Prostate gland (tissue), 2 donors: ENCODE measurements at regions not wholly inside any gene's neighbourhood (a gene's known extent, or its start where the extent isn't known, plus 50 kb on each side); places are given as distances from the start of the nearest gene placed in this dataset.

Experiments used
- POLR2A ChIP-seq: fragments of 450-650 bp; IDR thresholded peaks from one replicate; pipeline ENCODE4 v1.6.1; 2016; ENCODE audit warnings: antibody characterized with exemption, mild to moderate bottlenecking
- POLR2AphosphoS5 ChIP-seq: sonication (generic); formaldehyde crosslinking; IDR thresholded peaks from one replicate; pipeline ENCODE4 v1.6.1; 2017; ENCODE audit warnings: antibody characterized with exemption
- TF ChIP-seq, protein P1 (sequence below), 4 experiments: fragments of 200-600 bp in 2 of 4; fragments of 450-650 bp in 2 of 4; sonication (generic) in 2 of 4; IDR thresholded peaks; 1 replicate in 3 of 4; 2 replicates in 1 of 4; pipeline ENCODE4 v1.5.1; 2016 to 2019; ENCODE audit warnings: antibody characterized with exemption in 4 of 4, mild to moderate bottlenecking in 2 of 4, moderate library complexity in 2 of 4

DNA sequence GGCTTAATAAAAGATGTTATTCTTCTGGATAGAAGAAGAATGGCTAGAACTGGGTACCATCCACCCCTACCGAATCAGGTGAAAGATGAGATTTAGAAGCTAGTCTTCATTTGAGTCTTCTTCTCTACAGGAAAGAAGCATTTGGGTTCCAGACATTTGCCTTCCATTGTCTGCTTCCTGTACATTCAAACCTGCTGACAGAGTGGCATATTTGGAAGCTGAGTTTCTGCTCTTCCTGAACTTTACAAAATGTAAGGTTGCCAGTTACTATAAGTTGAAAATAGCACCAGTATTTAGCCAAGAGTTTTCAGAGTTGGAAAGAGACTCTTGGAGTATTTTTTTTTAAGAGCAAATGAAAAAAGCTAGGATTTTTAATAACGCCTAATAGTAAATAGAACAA, 525.4 kb upstream of the TLE4 start:
- TF ChIP-seq POLR2A (no peak), POLR2AphosphoS5 (no peak)
- TF ChIP-seq, protein P1, sequence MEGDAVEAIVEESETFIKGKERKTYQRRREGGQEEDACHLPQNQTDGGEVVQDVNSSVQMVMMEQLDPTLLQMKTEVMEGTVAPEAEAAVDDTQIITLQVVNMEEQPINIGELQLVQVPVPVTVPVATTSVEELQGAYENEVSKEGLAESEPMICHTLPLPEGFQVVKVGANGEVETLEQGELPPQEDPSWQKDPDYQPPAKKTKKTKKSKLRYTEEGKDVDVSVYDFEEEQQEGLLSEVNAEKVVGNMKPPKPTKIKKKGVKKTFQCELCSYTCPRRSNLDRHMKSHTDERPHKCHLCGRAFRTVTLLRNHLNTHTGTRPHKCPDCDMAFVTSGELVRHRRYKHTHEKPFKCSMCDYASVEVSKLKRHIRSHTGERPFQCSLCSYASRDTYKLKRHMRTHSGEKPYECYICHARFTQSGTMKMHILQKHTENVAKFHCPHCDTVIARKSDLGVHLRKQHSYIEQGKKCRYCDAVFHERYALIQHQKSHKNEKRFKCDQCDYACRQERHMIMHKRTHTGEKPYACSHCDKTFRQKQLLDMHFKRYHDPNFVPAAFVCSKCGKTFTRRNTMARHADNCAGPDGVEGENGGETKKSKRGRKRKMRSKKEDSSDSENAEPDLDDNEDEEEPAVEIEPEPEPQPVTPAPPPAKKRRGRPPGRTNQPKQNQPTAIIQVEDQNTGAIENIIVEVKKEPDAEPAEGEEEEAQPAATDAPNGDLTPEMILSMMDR (IDR thresholded peaks at IDR 0.05) = no peak
